Neutrophil (primary cell): ENCODE measurements at regions not wholly inside any gene's neighbourhood (a gene's known extent, or its start where the extent isn't known, plus 50 kb on each side); places are given as distances from the start of the nearest gene placed in this dataset.

Experiments used
- H3K27ac ChIP-seq: fragments of 200-600 bp; sonication (generic); 2 replicates; pipeline ENCODE4 v1.5.1; 2016; ENCODE audit warnings: mild to moderate bottlenecking, moderate library complexity
- H3K27me3 ChIP-seq: fragments of 200-600 bp; sonication (generic); 2 replicates; pipeline ENCODE4 v1.6.0; 2016; ENCODE audit warnings: mild to moderate bottlenecking
- H3K36me3 ChIP-seq: fragments of 200-600 bp; sonication (generic); 2 replicates; pipeline ENCODE4 v1.5.1; 2017
- H3K4me1 ChIP-seq, 2 experiments: fragments of 200-600 bp in 1 of 2; sonication (generic) in 1 of 2; 1 replicate in 1 of 2; 2 replicates in 1 of 2; pipeline versions ENCODE4 v1.5.1 to v1.6.1; 2013 to 2016; ENCODE audit warnings: low read depth in 1 of 2, low read length in 1 of 2, mild to moderate bottlenecking in 1 of 2, moderate library complexity in 1 of 2; ENCODE audit not compliant: control insufficient read depth in 1 of 2, insufficient read depth in 1 of 2
- H3K4me3 ChIP-seq, 2 experiments: fragments of 200-600 bp in 1 of 2; sonication (generic) in 1 of 2; 1 replicate in 1 of 2; 2 replicates in 1 of 2; pipeline ENCODE4 v1.5.1; 2013 to 2016; ENCODE audit warnings: low read depth in 1 of 2, low read length in 1 of 2, mild to moderate bottlenecking in 1 of 2, moderate library complexity in 1 of 2
- H3K9me3 ChIP-seq: fragments of 200-600 bp; sonication (generic); 2 replicates; pipeline ENCODE4 v1.5.1; 2016
- CTCF ChIP-seq: fragments of 200-600 bp; sonication (generic); IDR thresholded peaks from 2 replicates; pipeline ENCODE4 v1.5.1; 2016; ENCODE audit warnings: antibody characterized with exemption

GRCh38 chr5:116751684-116752083 is 177.1 kb upstream of the SEMA6A start:
- H3K27ac ChIP-seq = no peak overlapping the region
- H3K27me3 ChIP-seq = no peaks in the 10 kb centered on the region
- H3K36me3 ChIP-seq = no peaks in the 10 kb centered on the region
- no peak for TF ChIP-seq CTCF
- no peaks in the 10 kb centered on the region for H3K9me3 ChIP-seq
- no peaks in the 10 kb centered on the region for H3K4me1 ChIP-seq
- no peak overlapping the region for H3K4me3 ChIP-seq

GRCh38 chr5:116750631-116751580 is 176.3 kb upstream of the SEMA6A start:
- H3K4me3 ChIP-seq = no peak overlapping the region
- no peaks in the 10 kb centered on the region for H3K36me3 ChIP-seq
- no peaks in the 10 kb centered on the region for H3K4me1 ChIP-seq
- no peaks in the 10 kb centered on the region for H3K9me3 ChIP-seq
- TF ChIP-seq CTCF = no peak
- no peaks in the 10 kb centered on the region for H3K27me3 ChIP-seq
- no peak overlapping the region for H3K27ac ChIP-seq

GRCh38 chr5:116747881-116748280 is 173.3 kb upstream of the SEMA6A start:
- Histone ChIP-seq H3K4me1 (no peaks in the 10 kb centered on the region), H3K36me3 (no peaks in the 10 kb centered on the region), H3K27ac (no peak overlapping the region), H3K27me3 (no peaks in the 10 kb centered on the region), H3K4me3 (no peak overlapping the region), H3K9me3 (no peaks in the 10 kb centered on the region)
- TF ChIP-seq CTCF = no peak

- H3K4me1 ChIP-seq = no peaks in the 10 kb centered on the region
- H3K9me3 ChIP-seq = no peaks in the 10 kb centered on the region
- no peak for TF ChIP-seq CTCF
- H3K27me3 ChIP-seq = no peaks in the 10 kb centered on the region
- no peaks in the 10 kb centered on the region for H3K36me3 ChIP-seq
- H3K4me3 ChIP-seq = no peak overlapping the region
- H3K27ac ChIP-seq = no peak overlapping the region
These were observed 172.0 kb upstream of the SEMA6A start for GRCh38 chr5:116746668-116747067.

- H3K27me3 ChIP-seq = no peaks in the 10 kb centered on the region
- no peak overlapping the region for H3K27ac ChIP-seq
- no peak overlapping the region for H3K4me3 ChIP-seq
- no peak for TF ChIP-seq CTCF
- no peaks in the 10 kb centered on the region for H3K36me3 ChIP-seq
- no peaks in the 10 kb centered on the region for H3K9me3 ChIP-seq
- H3K4me1 ChIP-seq = no peaks in the 10 kb centered on the region
These were observed 166.1 kb upstream of the SEMA6A start for GRCh38 chr5:116740771-116741170.
